Esophagus muscularis mucosa (tissue), 4 donors: ENCODE measurements at regions not wholly inside any gene's neighbourhood (a gene's known extent, or its start where the extent isn't known, plus 50 kb on each side); places are given as distances from the start of the nearest gene placed in this dataset.

Experiments used
- DNase-seq: peaks from one replicate; pipeline ENCODE4 v3.0.0-alpha.2; 2017; ENCODE audit errors: extremely low spot score
- H3K27ac ChIP-seq, 4 donors: fragments of 200-600 bp; sonication (generic); replicated peaks in 1 of 4; 1 replicate in 3 of 4; 2 replicates in 1 of 4; pipeline ENCODE4 v1.5.1; 2016 to 2019; ENCODE audit warnings: mild to moderate bottlenecking in 1 of 4
- H3K27me3 ChIP-seq, 4 donors: fragments of 200-600 bp; sonication (generic); one replicate each; pipeline versions ENCODE4 v1.5.1 to v1.6.0; 2016 to 2019
- H3K36me3 ChIP-seq, 4 donors: fragments of 200-600 bp; sonication (generic); one replicate each; pipeline ENCODE4 v1.5.1; 2016 to 2019
- H3K4me1 ChIP-seq, 4 donors: fragments of 200-600 bp; sonication (generic); one replicate each; pipeline ENCODE4 v1.5.1; 2016 to 2019
- H3K4me3 ChIP-seq, 4 donors: fragments of 200-600 bp; sonication (generic); 1 replicate in 2 of 4; 2 replicates in 2 of 4; pipeline ENCODE4 v1.5.1; 2016 to 2019; ENCODE audit warnings: mild to moderate bottlenecking in 4 of 4, moderate library complexity in 1 of 4
- H3K9me3 ChIP-seq, 4 donors: fragments of 200-600 bp; sonication (generic); 1 replicate in 3 of 4; 2 replicates in 1 of 4; pipeline ENCODE4 v1.5.1; 2016 to 2019
- EP300 ChIP-seq: sonication (generic); formaldehyde crosslinking; IDR thresholded peaks from one replicate; pipeline ENCODE4 v1.6.1; 2017; ENCODE audit warnings: antibody characterized with exemption
- POLR2A ChIP-seq: fragments of 450-650 bp; IDR thresholded peaks from one replicate; pipeline ENCODE4 v1.6.1; 2017; ENCODE audit warnings: antibody characterized with exemption, moderate library complexity, mild to moderate bottlenecking, low read depth
- POLR2AphosphoS5 ChIP-seq, 2 donors: sonication (generic); formaldehyde crosslinking; IDR thresholded peaks; one replicate each; pipeline ENCODE4 v1.6.1; 2017; ENCODE audit warnings: antibody characterized with exemption in 2 of 2
- WGBS: methylation state at CpG from one replicate; pipeline ENCODE4 v1.1.5; 2018; 5-methylcytosine and 5-hydroxymethylcytosine counted together
- intact Hi-C: fragments of 100-400 bp; cut with DNase I; formaldehyde crosslinking; loops from one replicate; pipeline ENCODE4 v1.15.1; 2023
- TF ChIP-seq, protein P1 (sequence below), 3 experiments: fragments of 200-600 bp in 2 of 3; fragments of 450-650 bp in 1 of 3; sonication (generic) in 2 of 3; IDR thresholded peaks; one replicate each; pipeline ENCODE4 v1.5.1; 2017 to 2019; ENCODE audit warnings: antibody characterized with exemption in 3 of 3, mild to moderate bottlenecking in 2 of 3, moderate library complexity in 1 of 3

DNA sequence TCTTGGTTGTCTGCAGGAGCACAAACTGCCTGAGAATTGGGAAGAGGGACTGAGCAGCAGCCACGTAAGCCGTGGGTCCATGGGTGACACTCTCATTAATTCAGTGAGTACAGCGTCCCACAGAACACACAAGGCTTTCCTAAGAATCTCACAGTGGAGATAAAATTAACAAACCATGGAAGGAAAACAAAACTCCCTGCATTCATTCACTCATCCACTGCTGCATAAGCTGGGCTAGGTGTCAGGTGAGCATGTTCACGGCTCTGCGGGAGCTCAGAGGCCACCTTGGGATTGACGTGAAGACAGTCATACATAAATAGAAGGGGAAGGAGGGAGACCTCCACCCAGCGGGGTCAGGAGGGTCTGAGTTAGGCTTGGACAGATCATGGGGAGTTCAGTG lies 1442.7 kb downstream of the TBC1D22A start:
- H3K4me3 ChIP-seq = no peak overlapping the region
- peaks cover 0 to 14% (median 0%) of the 10 kb centered on the region in 4 donors for H3K27me3 ChIP-seq
- no peak overlapping the region for H3K27ac ChIP-seq
- H3K4me1 ChIP-seq = no peaks in the 10 kb centered on the region
- no peaks in the 10 kb centered on the region for H3K9me3 ChIP-seq
- 68% methylated on average over 7 of the region's 7 CpGs for WGBS
- intact Hi-C loops = no loop called here
- no peak for TF ChIP-seq EP300
- no peaks in the 10 kb centered on the region for H3K36me3 ChIP-seq
- peak; percentile 17 for DNase-seq

DNA sequence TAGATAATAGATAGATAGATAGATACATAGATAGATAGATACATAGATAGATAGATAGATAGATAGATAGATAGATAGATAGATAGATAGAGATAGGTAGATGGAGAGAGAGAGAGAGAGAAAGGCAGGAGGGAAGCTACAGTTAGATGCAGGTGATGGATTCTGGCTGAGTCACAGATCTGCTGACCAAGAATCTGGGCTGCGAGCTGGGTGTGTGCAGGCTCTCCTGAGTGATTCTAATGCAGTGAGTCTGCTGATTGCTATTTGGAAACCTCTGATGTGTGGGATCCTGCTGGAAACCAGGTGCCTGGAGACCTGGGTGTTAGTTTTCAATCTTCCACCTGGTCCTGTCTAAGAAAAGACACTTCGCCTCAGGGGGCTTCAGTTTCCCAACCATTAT lies 1441.8 kb downstream of the TBC1D22A start:
- Histone ChIP-seq H3K9me3 (no peaks in the 10 kb centered on the region), H3K27ac (no peak overlapping the region), H3K27me3 (peaks cover 0 to 22% (median 0%) of the 10 kb centered on the region in 4 donors), H3K4me1 (no peaks in the 10 kb centered on the region), H3K4me3 (no peak overlapping the region), H3K36me3 (no peaks in the 10 kb centered on the region)
- TF ChIP-seq POLR2A (no peak), EP300 (no peak), POLR2AphosphoS5 (IDR thresholded peaks at IDR 0.05) (no peak)
- TF ChIP-seq, protein P1, sequence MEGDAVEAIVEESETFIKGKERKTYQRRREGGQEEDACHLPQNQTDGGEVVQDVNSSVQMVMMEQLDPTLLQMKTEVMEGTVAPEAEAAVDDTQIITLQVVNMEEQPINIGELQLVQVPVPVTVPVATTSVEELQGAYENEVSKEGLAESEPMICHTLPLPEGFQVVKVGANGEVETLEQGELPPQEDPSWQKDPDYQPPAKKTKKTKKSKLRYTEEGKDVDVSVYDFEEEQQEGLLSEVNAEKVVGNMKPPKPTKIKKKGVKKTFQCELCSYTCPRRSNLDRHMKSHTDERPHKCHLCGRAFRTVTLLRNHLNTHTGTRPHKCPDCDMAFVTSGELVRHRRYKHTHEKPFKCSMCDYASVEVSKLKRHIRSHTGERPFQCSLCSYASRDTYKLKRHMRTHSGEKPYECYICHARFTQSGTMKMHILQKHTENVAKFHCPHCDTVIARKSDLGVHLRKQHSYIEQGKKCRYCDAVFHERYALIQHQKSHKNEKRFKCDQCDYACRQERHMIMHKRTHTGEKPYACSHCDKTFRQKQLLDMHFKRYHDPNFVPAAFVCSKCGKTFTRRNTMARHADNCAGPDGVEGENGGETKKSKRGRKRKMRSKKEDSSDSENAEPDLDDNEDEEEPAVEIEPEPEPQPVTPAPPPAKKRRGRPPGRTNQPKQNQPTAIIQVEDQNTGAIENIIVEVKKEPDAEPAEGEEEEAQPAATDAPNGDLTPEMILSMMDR (IDR thresholded peaks at IDR 0.05) = no peak
- 80% methylated on average over 2 of the region's 2 CpGs for WGBS
- intact Hi-C loops = no loop called here
- peak; percentile 34 for DNase-seq

DNA sequence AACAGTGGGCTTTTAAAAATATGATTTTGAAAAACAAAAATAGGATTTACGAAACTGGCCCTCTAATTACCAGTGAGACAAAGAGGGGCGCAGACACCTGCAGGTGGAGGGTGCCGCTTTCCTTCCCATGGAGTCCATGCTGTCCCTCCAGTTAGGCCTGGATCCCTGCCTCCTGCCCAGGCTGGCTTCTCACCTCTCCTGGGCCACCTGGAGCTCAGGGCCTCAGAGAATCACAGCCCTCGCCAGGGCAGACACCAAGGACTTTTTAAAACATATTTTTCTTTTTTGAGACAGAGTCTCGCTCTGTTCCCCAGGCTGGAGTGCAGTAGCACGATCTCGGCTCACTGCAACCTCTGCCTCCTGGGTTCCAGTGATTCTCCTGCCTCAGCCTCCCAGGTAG lies 1437.2 kb downstream of the TBC1D22A start:
- Histone ChIP-seq H3K9me3 (no peaks in the 10 kb centered on the region), H3K4me3 (no peak overlapping the region), H3K36me3 (no peaks in the 10 kb centered on the region), H3K27me3 (peaks cover 0 to 58% (median 0%) of the 10 kb centered on the region in 4 donors), H3K27ac (no peak overlapping the region), H3K4me1 (no peaks in the 10 kb centered on the region)
- TF ChIP-seq POLR2AphosphoS5 (IDR thresholded peaks at IDR 0.05) (no peak), EP300 (no peak), POLR2A (no peak)
- TF ChIP-seq, protein P1 (IDR thresholded peaks at IDR 0.05) = no peak
- WGBS = 79% methylated on average over 7 of the region's 7 CpGs
- intact Hi-C loops = no loop called here
- DNase-seq = peak; percentile 79

DNA sequence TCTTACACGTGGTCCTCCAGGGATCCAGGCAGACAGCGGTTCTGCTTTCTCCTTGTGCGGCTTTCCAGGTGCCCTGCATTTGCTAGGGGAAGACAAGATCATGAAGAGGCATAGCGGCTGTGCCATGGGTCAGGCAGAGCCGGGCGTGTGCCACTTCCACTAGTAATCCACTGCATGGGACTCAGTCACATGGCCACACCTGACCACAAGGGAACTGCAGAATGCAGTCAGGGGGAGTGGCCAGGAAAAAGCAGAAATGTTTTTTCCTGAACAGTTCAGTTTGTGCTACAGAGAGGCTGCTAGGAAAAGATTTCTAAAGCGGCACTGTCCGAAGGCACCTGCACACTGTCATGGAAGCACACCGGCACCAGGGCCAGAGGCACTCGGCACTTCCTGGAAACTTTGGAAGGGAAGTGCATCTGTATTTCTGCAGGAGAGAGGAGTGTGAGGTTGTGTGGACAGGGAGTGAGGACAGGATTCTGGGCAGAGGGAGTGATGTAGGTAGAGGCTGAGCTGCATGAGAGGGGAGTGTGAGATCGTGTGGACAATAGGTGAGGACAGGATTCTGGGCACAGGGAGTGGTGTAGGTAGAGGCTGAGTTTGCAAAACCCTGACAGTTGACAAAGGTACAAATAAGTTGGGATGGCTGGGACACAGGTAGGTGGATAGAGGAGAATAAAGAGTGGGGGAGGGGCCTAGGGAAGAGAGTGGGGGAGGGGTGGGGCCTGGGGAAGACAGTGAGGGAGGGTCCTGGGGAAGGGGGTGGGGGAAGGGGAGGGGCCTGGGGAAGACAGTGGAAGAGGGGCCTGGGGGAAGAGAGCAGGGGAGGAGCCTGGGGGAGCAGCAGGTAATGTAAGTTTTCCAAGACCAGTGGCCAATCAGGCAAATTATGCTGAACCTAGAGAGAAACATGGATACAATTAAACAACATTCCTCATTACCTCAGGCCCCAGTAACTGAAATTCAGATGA lies 1436.3 kb downstream of the TBC1D22A start:
- no peaks in the 10 kb centered on the region for H3K36me3 ChIP-seq
- no peak overlapping the region for H3K27ac ChIP-seq
- no peaks in the 10 kb centered on the region for H3K4me1 ChIP-seq
- WGBS = 64% methylated on average over 11 of the region's 11 CpGs
- no peak for TF ChIP-seq POLR2A
- intact Hi-C loops = no loop called here
- H3K27me3 ChIP-seq = peaks cover 0 to 58% (median 0%) of the 10 kb centered on the region in 4 donors
- no peaks in the 10 kb centered on the region for H3K9me3 ChIP-seq
- DNase-seq = peak; percentile 45
- no peak overlapping the region for H3K4me3 ChIP-seq

DNA sequence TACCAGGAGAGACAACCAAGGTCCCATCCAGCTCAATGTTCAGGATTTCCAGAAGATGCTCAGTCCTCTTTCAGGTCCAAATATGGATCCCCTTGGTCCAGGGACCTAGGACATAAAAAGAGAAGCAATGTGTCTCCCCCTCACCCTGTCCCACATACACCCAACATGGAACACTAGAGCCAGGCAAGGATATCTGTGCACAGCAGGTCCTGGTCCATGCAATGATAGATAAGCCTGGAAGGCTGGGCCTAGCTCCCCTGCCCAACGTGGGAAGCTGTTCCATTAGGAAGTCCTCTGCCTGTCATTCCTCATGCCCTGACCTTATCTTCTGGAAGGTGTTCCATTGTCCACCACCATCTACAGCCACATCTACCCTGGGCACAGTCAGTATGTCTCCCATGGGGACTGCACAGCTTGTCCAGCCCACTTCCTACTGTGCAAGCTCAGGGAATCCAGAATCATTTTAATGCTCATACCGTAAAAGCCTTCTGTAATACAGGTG lies 1434.8 kb downstream of the TBC1D22A start:
- intact Hi-C loops = no loop called here
- Histone ChIP-seq H3K9me3 (no peaks in the 10 kb centered on the region), H3K4me3 (no peak overlapping the region), H3K4me1 (no peaks in the 10 kb centered on the region), H3K36me3 (no peaks in the 10 kb centered on the region), H3K27ac (no peak overlapping the region), H3K27me3 (peaks cover 0 to 55% (median 0%) of the 10 kb centered on the region in 4 donors)
- DNase-seq = peak; percentile 57
- WGBS = 80% methylated on average over 2 of the region's 2 CpGs
- TF ChIP-seq, protein P1 (IDR thresholded peaks at IDR 0.05) = no peak
- TF ChIP-seq EP300 (no peak), POLR2AphosphoS5 (IDR thresholded peaks at IDR 0.05) (no peak), POLR2A (no peak)
